ENCODE measurements at regions not wholly inside any gene's neighbourhood (a gene's known extent, or its start where the extent isn't known, plus 50 kb on each side); places are given as distances from the start of the nearest gene placed in this dataset.

- intact Hi-C loops (cut with DNase I), result no loop called here
- Histone ChIP-seq H3K9me3 (no peaks in the 10 kb centered on the region), H3K36me3 (no peaks in the 10 kb centered on the region), H3K4me1 (no peaks in the 10 kb centered on the region), H3K27ac (no peak overlapping the region), H3K27me3 (no peaks in the 10 kb centered on the region), H3K4me3 (no peak overlapping the region)
- WGBS, 2 donors, result 20 to 49% methylated on average over 2 of the region's 2 CpGs
- DNase-seq, result no peak
- TF ChIP-seq CTCF (IDR thresholded peaks at IDR 0.05), result no peak
Observed at GRCh38 chr13:106887686-106888085, 319.7 kb upstream of the ARGLU1 start.

GRCh38 chr13:106883976-106884375 is 316.0 kb upstream of the ARGLU1 start:
- TF ChIP-seq POLR2A (IDR thresholded peaks at IDR 0.05) (no peak), CTCF (IDR thresholded peaks at IDR 0.05) (no peak)
- intact Hi-C loops (cut with DNase I), result no loop called here
- Histone ChIP-seq H3K4me1 (peaks cover 0 to 5% (median 0%) of the 10 kb centered on the region in 3 donors), H3K4me3 (no peak overlapping the region), H3K27ac (no peak overlapping the region), H3K9me3 (no peaks in the 10 kb centered on the region), H3K27me3 (no peaks in the 10 kb centered on the region), H3K36me3 (no peaks in the 10 kb centered on the region)
- DNase-seq, result no peak

- 57 to 65% methylated on average over 6 of the region's 6 CpGs for WGBS, 2 donors
- intact Hi-C loops (cut with DNase I), result no loop called here
- no peak for DNase-seq
- TF ChIP-seq POLR2A (IDR thresholded peaks at IDR 0.05) (no peak), CTCF (IDR thresholded peaks at IDR 0.05) (no peak)
- no peak overlapping the region for H3K4me3 ChIP-seq
- H3K9me3 ChIP-seq, result no peaks in the 10 kb centered on the region
- H3K27ac ChIP-seq, result no peak overlapping the region
- no peaks in the 10 kb centered on the region for H3K36me3 ChIP-seq
- H3K4me1 ChIP-seq, result peaks cover 0 to 5% (median 0%) of the 10 kb centered on the region in 3 donors
- H3K27me3 ChIP-seq, result no peaks in the 10 kb centered on the region
Observed at GRCh38 chr13:106882246-106882645, 314.3 kb upstream of the ARGLU1 start.

GRCh38 chr13:106879806-106880205 is 311.9 kb upstream of the ARGLU1 start:
- peaks cover 0 to 5% (median 0%) of the 10 kb centered on the region in 3 donors for H3K4me1 ChIP-seq
- H3K36me3 ChIP-seq, result no peaks in the 10 kb centered on the region
- no peak for DNase-seq
- 70 to 71% methylated on average over 3 of the region's 3 CpGs for WGBS, 2 donors
- H3K27me3 ChIP-seq, result no peaks in the 10 kb centered on the region
- no peaks in the 10 kb centered on the region for H3K9me3 ChIP-seq
- intact Hi-C loops (cut with DNase I), result no loop called here
- no peak overlapping the region for H3K4me3 ChIP-seq
- no peak for TF ChIP-seq CTCF (IDR thresholded peaks at IDR 0.05)
- no peak for TF ChIP-seq POLR2A (IDR thresholded peaks at IDR 0.05)
- no peak overlapping the region for H3K27ac ChIP-seq

GRCh38 chr13:106874323-106874722 is 306.4 kb upstream of the ARGLU1 start:
- TF ChIP-seq CTCF (IDR thresholded peaks at IDR 0.05), result no peak
- no peak for TF ChIP-seq POLR2A (IDR thresholded peaks at IDR 0.05)
- Histone ChIP-seq H3K36me3 (no peaks in the 10 kb centered on the region), H3K9me3 (no peaks in the 10 kb centered on the region), H3K4me1 (no peaks in the 10 kb centered on the region), H3K27ac (no peak overlapping the region), H3K4me3 (no peak overlapping the region), H3K27me3 (no peaks in the 10 kb centered on the region)
- DNase-seq, result no peak
- intact Hi-C loops (cut with DNase I), result no loop called here
- 9 to 14% methylated on average over 2 of the region's 2 CpGs for WGBS, 2 donors
